ENCODE measurements at regions not wholly inside any gene's neighbourhood (a gene's known extent, or its start where the extent isn't known, plus 50 kb on each side); places are given as distances from the start of the nearest gene placed in this dataset.

GRCh38 chr2:236993286-236993685 lies 92.4 kb upstream of the COPS8 start (continued):
- no peak for TF ChIP-seq REST (IDR thresholded peaks at IDR 0.05; ENCODE audit: borderline replicate concordance)
- TF ChIP-seq REST (CRISPR knock-in tag; IDR thresholded peaks at IDR 0.05; ENCODE audit: low read depth): no peak
- TF ChIP-seq ZNF511 (CRISPR knock-in tag; IDR thresholded peaks at IDR 0.05): no peak
- no peak for TF ChIP-seq ZNF449 (CRISPR knock-in tag; IDR thresholded peaks at IDR 0.05)
- TF ChIP-seq, protein P1, sequence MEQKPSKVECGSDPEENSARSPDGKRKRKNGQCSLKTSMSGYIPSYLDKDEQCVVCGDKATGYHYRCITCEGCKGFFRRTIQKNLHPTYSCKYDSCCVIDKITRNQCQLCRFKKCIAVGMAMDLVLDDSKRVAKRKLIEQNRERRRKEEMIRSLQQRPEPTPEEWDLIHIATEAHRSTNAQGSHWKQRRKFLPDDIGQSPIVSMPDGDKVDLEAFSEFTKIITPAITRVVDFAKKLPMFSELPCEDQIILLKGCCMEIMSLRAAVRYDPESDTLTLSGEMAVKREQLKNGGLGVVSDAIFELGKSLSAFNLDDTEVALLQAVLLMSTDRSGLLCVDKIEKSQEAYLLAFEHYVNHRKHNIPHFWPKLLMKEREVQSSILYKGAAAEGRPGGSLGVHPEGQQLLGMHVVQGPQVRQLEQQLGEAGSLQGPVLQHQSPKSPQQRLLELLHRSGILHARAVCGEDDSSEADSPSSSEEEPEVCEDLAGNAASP (IDR thresholded peaks at IDR 0.05): no peak
- no peak for TF ChIP-seq MYNN (IDR thresholded peaks at IDR 0.05)
- TF ChIP-seq MYNN (CRISPR knock-in tag; IDR thresholded peaks at IDR 0.05): no peak
- TF ChIP-seq HMGXB4 (CRISPR knock-in tag; IDR thresholded peaks at IDR 0.05): no peak
- TF ChIP-seq HLTF (IDR thresholded peaks at IDR 0.05): no peak

All from K562 (cell line).